Panc1 (cell line): ENCODE measurements at regions not wholly inside any gene's neighbourhood (a gene's known extent, or its start where the extent isn't known, plus 50 kb on each side); places are given as distances from the start of the nearest gene placed in this dataset.

ENCODE experiments used
- ATAC-seq: fragments of 200-7000 bp; cut with Tn5 transposase; 2 replicates; pipeline ENCODE4 v1.9.1; 2020; ENCODE audit warnings: mild to moderate bottlenecking, moderate library complexity
- BruUV-seq: library from RNA; stranded (reverse); fragments of 400-500 nt; replicated peaks from 2 replicates; lab custom pipeline; 2021; lab: Mats Ljungman, UMichigan
- CTCF ChIA-PET: fragments of 300-600 bp; sonication (Branson Sonifier 250); formaldehyde crosslinking; loops from one replicate; lab custom pipeline; 2022; ENCODE audit warnings: antibody characterized with exemption; lab: Charles Lee
- POLR2A ChIA-PET: fragments of 300-600 bp; sonication (Branson Sonifier 250); formaldehyde crosslinking; loops from one replicate; lab custom pipeline; 2022; ENCODE audit warnings: antibody characterized with exemption; lab: Charles Lee
- DNase-seq: peaks from one replicate; pipeline ENCODE4 v3.0.0-alpha.2; 2010; ENCODE audit warnings: low read depth, low spot score
- H3K27ac ChIP-seq: 2 replicates; pipeline ENCODE4 v1.5.1; 2011; ENCODE audit warnings: mild to moderate bottlenecking, low read length, inconsistent platforms
- H3K27me3 ChIP-seq: fragments of 200-500 bp; sonication (Bioruptor generic); 2 replicates; pipeline ENCODE4 v1.6.0; 2014; ENCODE audit warnings: low read length, inconsistent platforms; ENCODE audit not compliant: control insufficient read depth, insufficient read depth
- H3K36me3 ChIP-seq: fragments of 200-500 bp; sonication (Bioruptor generic); 2 replicates; pipeline ENCODE4 v1.5.1; 2014; ENCODE audit warnings: inconsistent platforms, mild to moderate bottlenecking, low read length, moderate library complexity; ENCODE audit not compliant: control insufficient read depth, insufficient read depth
- H3K4me1 ChIP-seq: 2 replicates; pipeline ENCODE4 v1.5.1; 2011; ENCODE audit warnings: inconsistent platforms, mild to moderate bottlenecking, low read length, moderate library complexity; ENCODE audit not compliant: control insufficient read depth, insufficient read depth
- H3K4me3 ChIP-seq, 2 experiments: 2 replicates each; pipeline ENCODE4 v1.5.1; 2011 to 2012; ENCODE audit warnings: low read depth in 2 of 2, low read length in 2 of 2, mild to moderate bottlenecking in 2 of 2, inconsistent platforms in 1 of 2, moderate library complexity in 1 of 2
- H3K9me3 ChIP-seq: fragments of 200-500 bp; sonication (Bioruptor generic); 2 replicates; pipeline ENCODE4 v1.5.1; 2014; ENCODE audit warnings: low read depth, mild to moderate bottlenecking, inconsistent platforms, low read length, moderate library complexity; ENCODE audit not compliant: control insufficient read depth, insufficient read depth
- CTCF ChIP-seq: fragments of 450-650 bp; IDR thresholded peaks from 2 replicates; pipeline ENCODE4 v1.5.1; 2017; ENCODE audit warnings: mild to moderate bottlenecking
- POLR2AphosphoS5 ChIP-seq: IDR thresholded peaks from 2 replicates; pipeline ENCODE4 v1.6.1; 2012; ENCODE audit warnings: mild to moderate bottlenecking, low read depth, low read length, moderate library complexity
- REST ChIP-seq, 2 experiments: IDR thresholded peaks; 2 replicates each; pipeline ENCODE4 v1.6.1; 2011 to 2012; ENCODE audit warnings: low read depth in 2 of 2, control low read depth in 1 of 2, low read length in 1 of 2, mild to moderate bottlenecking in 1 of 2, moderate library complexity in 1 of 2; ENCODE audit not compliant: insufficient read depth in 1 of 2
- SIN3A ChIP-seq: IDR thresholded peaks from 2 replicates; pipeline ENCODE4 v1.6.1; 2012; ENCODE audit warnings: low read depth, mild to moderate bottlenecking, low read length, moderate library complexity, borderline replicate concordance; ENCODE audit not compliant: insufficient read depth
- TCF7L2 ChIP-seq: IDR thresholded peaks from 2 replicates; pipeline ENCODE4 v1.6.1; 2011; ENCODE audit warnings: mild to moderate bottlenecking, low read depth, low read length, inconsistent platforms
- in situ Hi-C: cut with HindIII; loops from 2 replicates; pipeline ENCODE4 v1.10.0; 2016; ENCODE audit warnings: low sequenced_read_pairs, low pct_unique_long_range_greater_than_20kb
- intact Hi-C: fragments of 100-400 bp; cut with micrococcal nuclease; formaldehyde crosslinking; loops from one replicate; pipeline ENCODE4 v1.10.0; 2022; ENCODE audit not compliant: unreplicated experiment

DNA sequence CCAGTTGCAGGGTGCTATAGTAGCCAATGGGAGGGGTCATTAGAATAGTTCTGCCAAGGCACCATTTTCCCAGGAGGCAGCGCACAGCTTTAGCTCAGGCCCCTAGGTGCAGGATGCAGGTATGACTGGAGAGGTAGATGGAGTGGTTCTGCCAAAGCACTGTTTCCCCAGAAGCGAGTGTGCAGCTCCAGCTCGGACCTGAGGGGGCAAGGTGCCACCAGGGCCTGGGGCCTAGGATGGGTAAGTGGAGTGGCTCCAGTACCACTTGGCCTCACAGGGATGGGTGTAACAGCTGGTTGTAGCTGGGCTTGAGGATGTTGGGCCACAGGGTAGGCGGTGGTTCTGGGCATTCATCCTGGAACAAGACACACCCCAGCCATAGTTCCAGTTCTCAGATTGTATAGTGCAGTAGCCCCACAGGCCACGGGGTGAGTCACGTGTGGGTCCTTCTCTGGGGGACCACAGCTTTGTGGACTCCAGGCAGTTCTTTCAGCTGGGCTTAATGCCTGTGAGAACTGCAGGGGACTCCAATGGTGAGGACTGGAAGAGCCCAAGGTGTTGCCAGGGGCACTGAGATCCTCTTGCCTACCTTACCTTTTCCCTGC, 185.5 kb upstream of the ANKH start:
- no peaks in the 10 kb centered on the region for H3K36me3 ChIP-seq
- ChIA-PET POLR2A (no interaction called here), CTCF (no interaction called here)
- no peaks in the 10 kb centered on the region for H3K4me1 ChIP-seq
- BruUV-seq: no TSS peak
- intact Hi-C loops: no loop called here
- ATAC-seq (no peak), DNase-seq (no peak)
- H3K4me3 ChIP-seq: no peak overlapping the region
- H3K9me3 ChIP-seq: no peaks in the 10 kb centered on the region
- in situ Hi-C loops: no loop called here
- TF ChIP-seq CTCF: no peak
- TF ChIP-seq REST (IDR thresholded peaks at IDR 0.05; ENCODE audit: insufficient read depth in 1 of 2, low read depth in 2 of 2, low read length in 1 of 2): no peak
- TF ChIP-seq SIN3A: no peak
- TF ChIP-seq POLR2AphosphoS5: no peak
- H3K27me3 ChIP-seq: no peaks in the 10 kb centered on the region
- no peak overlapping the region for H3K27ac ChIP-seq

DNA sequence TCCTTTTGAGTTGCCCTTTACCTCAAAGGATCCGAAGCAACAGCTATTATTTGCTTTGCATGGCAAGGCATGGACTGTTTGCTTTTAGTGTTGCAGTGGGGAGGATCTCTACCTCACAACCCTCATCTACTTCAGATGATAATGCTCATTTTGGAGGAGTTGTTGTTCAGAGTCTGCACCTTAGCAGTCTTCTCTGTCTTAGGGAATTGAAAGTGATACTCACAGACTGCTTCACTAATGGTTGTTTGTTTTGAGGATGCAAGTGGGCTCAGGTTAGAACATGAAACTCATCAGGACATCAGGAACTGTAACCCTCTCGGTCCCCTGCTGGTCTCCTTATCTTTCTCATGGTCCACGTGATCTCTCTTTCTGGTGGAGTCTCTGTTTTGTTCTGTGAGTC, 172.9 kb upstream of the ANKH start:
- no peaks in the 10 kb centered on the region for H3K4me1 ChIP-seq
- no peaks in the 10 kb centered on the region for H3K36me3 ChIP-seq
- TF ChIP-seq POLR2AphosphoS5: no peak
- H3K4me3 ChIP-seq: no peak overlapping the region
- ATAC-seq: no peak
- H3K27ac ChIP-seq: no peak overlapping the region
- ChIA-PET CTCF (no interaction called here), POLR2A (no interaction called here)
- DNase-seq: no peak
- in situ Hi-C loops: no loop called here
- no peaks in the 10 kb centered on the region for H3K9me3 ChIP-seq
- intact Hi-C loops: no loop called here
- no TSS peak for BruUV-seq
- no peaks in the 10 kb centered on the region; the same call in none of the 2 replicates for H3K27me3 ChIP-seq

DNA sequence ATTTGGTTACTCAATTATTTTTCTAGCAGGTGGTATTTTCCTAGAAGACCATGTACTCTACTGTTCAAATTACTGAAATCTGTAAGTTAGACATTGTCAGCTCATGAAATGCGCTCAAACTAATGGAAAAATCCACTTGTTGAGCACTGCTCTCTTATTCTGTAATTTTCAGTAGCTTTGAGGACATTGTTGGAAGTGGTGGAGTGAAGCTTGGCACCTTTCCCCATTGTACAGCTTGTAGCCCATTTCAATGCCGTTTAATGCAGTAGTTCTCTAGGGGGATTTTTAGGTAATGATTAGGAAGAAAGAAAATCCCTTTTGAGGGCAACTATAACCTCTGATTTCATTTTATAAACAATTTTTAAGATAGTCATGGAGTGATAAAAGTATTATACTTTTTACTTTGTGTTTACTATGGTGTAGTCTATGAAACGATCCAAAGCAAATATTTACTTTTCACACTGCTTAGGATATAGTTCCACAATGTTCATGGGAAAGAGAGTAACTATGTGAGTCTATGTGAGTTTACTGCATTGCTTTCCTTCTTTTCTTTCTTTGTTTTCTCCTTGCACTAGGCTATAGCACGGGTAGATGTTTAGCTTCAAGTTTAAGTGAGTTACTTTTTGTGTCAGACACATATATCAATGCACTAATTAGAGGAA, 165.8 kb upstream of the ANKH start:
- CTCF ChIA-PET: no interaction called here
- H3K9me3 ChIP-seq: no peaks in the 10 kb centered on the region; the same call in 1 of the 2 replicates
- in situ Hi-C loops: no loop called here
- TF ChIP-seq SIN3A: no peak
- no peak for TF ChIP-seq CTCF
- TF ChIP-seq REST (IDR thresholded peaks at IDR 0.05; ENCODE audit: insufficient read depth in 1 of 2, low read depth in 2 of 2, low read length in 1 of 2): no peak
- no peak for TF ChIP-seq TCF7L2
- no peak for TF ChIP-seq POLR2AphosphoS5
- BruUV-seq: no TSS peak
- no peak overlapping the region for H3K27ac ChIP-seq
- no peaks in the 10 kb centered on the region for H3K4me1 ChIP-seq
- no peak for ATAC-seq
- H3K27me3 ChIP-seq: no peaks in the 10 kb centered on the region
- intact Hi-C loops: no loop called here
- no peaks in the 10 kb centered on the region for H3K36me3 ChIP-seq
- DNase-seq: no peak
- no peak overlapping the region for H3K4me3 ChIP-seq
- POLR2A ChIA-PET: no interaction called here
